OCI-LY1 (cell line): ENCODE measurements at regions not wholly inside any gene's neighbourhood (a gene's known extent, or its start where the extent isn't known, plus 50 kb on each side); places are given as distances from the start of the nearest gene placed in this dataset.
A peak's percentile ranks its signal among the peaks of the same experiment; 100 is the strongest.
"Not testable (repeated sequence)": the region's sequence is repeated elsewhere in the genome, so short reads cannot be mapped to it uniquely, and the experiment has no call there.

Source experiments
- H2AFZ ChIP-seq: fragments of 200-600 bp; sonication (generic), shearing (Covaris generic); 2 replicates; pipeline ENCODE4 v1.6.0; 2014; ENCODE audit warnings: antibody characterized with exemption, mild to moderate bottlenecking, low read length
- H3F3A ChIP-seq: fragments of 200-600 bp; sonication (generic), shearing (Covaris generic); 2 replicates; pipeline ENCODE4 v1.6.0; 2014; ENCODE audit warnings: mild to moderate bottlenecking, antibody characterized with exemption, low read length, moderate library complexity; ENCODE audit not compliant: insufficient read depth
- H3K27ac ChIP-seq: fragments of 200-600 bp; sonication (generic); 2 replicates; pipeline ENCODE4 v1.5.1; 2014; ENCODE audit warnings: low read length, mixed run types, mild to moderate bottlenecking, low read depth; ENCODE audit not compliant: poor library complexity, severe bottlenecking
- H3K27me3 ChIP-seq: fragments of 200-600 bp; sonication (generic); 2 replicates; pipeline ENCODE4 v1.6.0; 2014; ENCODE audit warnings: antibody characterized with exemption, mild to moderate bottlenecking, low read length, moderate library complexity; ENCODE audit not compliant: insufficient read depth
- H3K36me3 ChIP-seq: fragments of 200-600 bp; sonication (generic); 2 replicates; pipeline ENCODE4 v1.6.1; 2014; ENCODE audit warnings: mild to moderate bottlenecking, antibody characterized with exemption, low read length, moderate library complexity, mixed read lengths; ENCODE audit not compliant: insufficient read depth
- H3K4me1 ChIP-seq: fragments of 200-600 bp; sonication (generic); 2 replicates; pipeline ENCODE4 v1.5.1; 2014; ENCODE audit warnings: mild to moderate bottlenecking, low read length, moderate library complexity; ENCODE audit not compliant: insufficient read depth, severe bottlenecking
- H3K4me2 ChIP-seq: fragments of 200-600 bp; sonication (generic), shearing (Covaris generic); 2 replicates; pipeline ENCODE4 v1.6.1; 2014; ENCODE audit warnings: low read length
- H3K4me3 ChIP-seq: fragments of 200-600 bp; sonication (generic); 2 replicates; pipeline ENCODE4 v1.5.1; 2014; ENCODE audit warnings: low read length, low read depth, mild to moderate bottlenecking, mixed read lengths; ENCODE audit not compliant: poor library complexity, severe bottlenecking
- H3K79me2 ChIP-seq: fragments of 200-600 bp; shearing (Covaris generic); 2 replicates; pipeline ENCODE4 v1.6.1; 2016; ENCODE audit warnings: mixed run types, low read length, mixed read lengths; ENCODE audit not compliant: insufficient read depth
- H3K9ac ChIP-seq: fragments of 200-600 bp; sonication (generic), shearing (Covaris generic); 2 replicates; pipeline ENCODE4 v1.6.1; 2014; ENCODE audit warnings: mild to moderate bottlenecking, low read length, mixed read lengths
- H3K9me2 ChIP-seq: fragments of 200-600 bp; sonication (generic), shearing (Covaris generic); 2 replicates; pipeline ENCODE4 v1.6.1; 2014; ENCODE audit warnings: low read depth, mild to moderate bottlenecking, low read length, mixed read lengths
- H3K9me3 ChIP-seq: fragments of 200-600 bp; shearing (Covaris generic); 2 replicates; pipeline ENCODE4 v1.6.1; 2014; ENCODE audit warnings: low read length, mixed read lengths
- H4K20me1 ChIP-seq: fragments of 200-600 bp; sonication (generic), shearing (Covaris generic); 2 replicates; pipeline ENCODE4 v1.6.0; 2016; ENCODE audit warnings: mild to moderate bottlenecking, low read length; ENCODE audit not compliant: insufficient read depth
- EZH2 ChIP-seq: fragments of 200-600 bp; sonication (generic), shearing (Covaris generic); IDR thresholded peaks from 2 replicates; pipeline ENCODE4 v1.8.0; 2017; ENCODE audit warnings: borderline replicate concordance, mixed run types, mild to moderate bottlenecking, antibody characterized with exemption, low read length, moderate library complexity, mixed read lengths
- TF ChIP-seq, protein P1 (sequence below): fragments of 200-600 bp; sonication (generic), shearing (Covaris generic); IDR thresholded peaks from 2 replicates; pipeline ENCODE4 v1.5.1; 2017; ENCODE audit warnings: mild to moderate bottlenecking, antibody characterized with exemption, low read length, moderate library complexity, mixed read lengths

GRCh38 chr2:144972676-144973075, 452.8 kb upstream of the ZEB2 start:
- H3K27me3 ChIP-seq = no peaks in the 10 kb centered on the region
- TF ChIP-seq, protein P1, sequence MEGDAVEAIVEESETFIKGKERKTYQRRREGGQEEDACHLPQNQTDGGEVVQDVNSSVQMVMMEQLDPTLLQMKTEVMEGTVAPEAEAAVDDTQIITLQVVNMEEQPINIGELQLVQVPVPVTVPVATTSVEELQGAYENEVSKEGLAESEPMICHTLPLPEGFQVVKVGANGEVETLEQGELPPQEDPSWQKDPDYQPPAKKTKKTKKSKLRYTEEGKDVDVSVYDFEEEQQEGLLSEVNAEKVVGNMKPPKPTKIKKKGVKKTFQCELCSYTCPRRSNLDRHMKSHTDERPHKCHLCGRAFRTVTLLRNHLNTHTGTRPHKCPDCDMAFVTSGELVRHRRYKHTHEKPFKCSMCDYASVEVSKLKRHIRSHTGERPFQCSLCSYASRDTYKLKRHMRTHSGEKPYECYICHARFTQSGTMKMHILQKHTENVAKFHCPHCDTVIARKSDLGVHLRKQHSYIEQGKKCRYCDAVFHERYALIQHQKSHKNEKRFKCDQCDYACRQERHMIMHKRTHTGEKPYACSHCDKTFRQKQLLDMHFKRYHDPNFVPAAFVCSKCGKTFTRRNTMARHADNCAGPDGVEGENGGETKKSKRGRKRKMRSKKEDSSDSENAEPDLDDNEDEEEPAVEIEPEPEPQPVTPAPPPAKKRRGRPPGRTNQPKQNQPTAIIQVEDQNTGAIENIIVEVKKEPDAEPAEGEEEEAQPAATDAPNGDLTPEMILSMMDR = no peak
- TF ChIP-seq EZH2 = no peak
- peaks cover 7% of the 10 kb centered on the region for H3K9me3 ChIP-seq
- no peaks in the 10 kb centered on the region for H3F3A ChIP-seq
- no peak overlapping the region for H3K27ac ChIP-seq
- H2AFZ ChIP-seq = peak overlapping the region; percentile 81; the same call in 1 of the 2 replicates
- no peaks in the 10 kb centered on the region for H3K9me2 ChIP-seq
- H3K4me3 ChIP-seq = no peak overlapping the region
- no peaks in the 10 kb centered on the region for H4K20me1 ChIP-seq
- H3K36me3 ChIP-seq = no peaks in the 10 kb centered on the region
- H3K4me2 ChIP-seq = no peak overlapping the region
- H3K4me1 ChIP-seq = peaks cover 25% of the 10 kb centered on the region
- no peaks in the 10 kb centered on the region for H3K79me2 ChIP-seq
- H3K9ac ChIP-seq = no peak overlapping the region

- H3K79me2 ChIP-seq = no peaks in the 10 kb centered on the region
- peak overlapping the region; percentile 81; the same call in 1 of the 2 replicates for H2AFZ ChIP-seq
- H3F3A ChIP-seq = no peaks in the 10 kb centered on the region
- peaks cover 7% of the 10 kb centered on the region for H3K9me3 ChIP-seq
- peaks cover 25% of the 10 kb centered on the region for H3K4me1 ChIP-seq
- no peak overlapping the region for H3K9ac ChIP-seq
- peak overlapping the region; percentile 4; the same call in 1 of the 2 replicates for H3K4me2 ChIP-seq
- no peaks in the 10 kb centered on the region for H3K27me3 ChIP-seq
- H3K36me3 ChIP-seq = no peaks in the 10 kb centered on the region
- TF ChIP-seq EZH2 = no peak
- TF ChIP-seq, protein P1 = no peak
- no peaks in the 10 kb centered on the region for H4K20me1 ChIP-seq
- no peak overlapping the region for H3K4me3 ChIP-seq
- peak overlapping the region; percentile 17 for H3K27ac ChIP-seq
- H3K9me2 ChIP-seq = no peaks in the 10 kb centered on the region
These were observed 451.9 kb upstream of the ZEB2 start for GRCh38 chr2:144971786-144972335.

DNA sequence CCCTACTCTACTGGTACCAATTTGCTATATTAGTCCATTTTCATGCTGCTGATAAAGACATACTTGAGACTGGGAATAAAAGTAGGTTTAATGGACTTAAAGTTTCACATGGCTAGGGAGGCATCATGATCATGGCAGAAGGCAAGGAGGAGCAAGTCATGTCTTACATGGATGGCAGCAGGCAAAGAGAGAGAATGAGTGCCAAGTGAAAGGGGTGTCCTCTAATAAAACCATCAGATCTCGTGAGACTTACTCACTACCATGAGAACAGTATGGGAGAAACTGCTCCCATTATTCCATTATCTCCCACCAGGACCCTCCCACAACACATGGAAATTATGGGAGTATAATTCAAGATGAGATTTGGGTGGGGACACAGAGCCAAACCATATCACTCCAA, 450.5 kb upstream of the ZEB2 start:
- not testable (repeated sequence) for H3K4me2 ChIP-seq, H2AFZ ChIP-seq, H4K20me1 ChIP-seq, H3K79me2 ChIP-seq, H3K27ac ChIP-seq, H3K36me3 ChIP-seq, H3K9ac ChIP-seq, H3K27me3 ChIP-seq, H3K9me2 ChIP-seq, H3F3A ChIP-seq, H3K4me3 ChIP-seq
- peaks cover 14% of the 10 kb centered on the region for H3K4me1 ChIP-seq
- H3K9me3 ChIP-seq = peaks cover 13% of the 10 kb centered on the region

- not testable (repeated sequence) for H3F3A ChIP-seq, H3K36me3 ChIP-seq, H3K9me2 ChIP-seq, H3K4me3 ChIP-seq, H2AFZ ChIP-seq, H3K27me3 ChIP-seq, H3K9ac ChIP-seq, H3K4me2 ChIP-seq, H3K79me2 ChIP-seq, H4K20me1 ChIP-seq, H3K27ac ChIP-seq
- peaks cover 17% of the 10 kb centered on the region for H3K9me3 ChIP-seq
- H3K4me1 ChIP-seq = peaks cover 14% of the 10 kb centered on the region
These were observed 449.6 kb upstream of the ZEB2 start for GRCh38 chr2:144969564-144969963.
